Heart left ventricle (tissue), 13 donors: ENCODE measurements at regions not wholly inside any gene's neighbourhood (a gene's known extent, or its start where the extent isn't known, plus 50 kb on each side); places are given as distances from the start of the nearest gene placed in this dataset.

Experiments
- POLR2A ChIP-seq, 2 donors: fragments of 450-650 bp; IDR thresholded peaks; one replicate each; pipeline ENCODE4 v1.6.1; 2017; ENCODE audit warnings: antibody characterized with exemption in 2 of 2, mild to moderate bottlenecking in 2 of 2, moderate library complexity in 2 of 2
- TF ChIP-seq, protein P1 (sequence below), 12 donors: fragments of 200-600 bp; sonication (generic) in 4 of 12; IDR thresholded peaks; one replicate each; pipeline versions ENCODE4 v1.5.0 to v1.8.0; 2018 to 2022; ENCODE audit warnings: antibody characterized with exemption in 12 of 12, mild to moderate bottlenecking in 5 of 12
- donor health status: ischemic (EF 13 %, LVEDD 7.1; RV severe dilation, severe dysfunction).
- donor health status: DM: no; HTN: yes; CAD: no.
- donor health status: DM: no; HTN: no; CAD: no.
- donor health status: ischemic (EF 25% LVEDD 6.9; RV normal size, moderate dysfunction).
- donor health status: ischemic (EF 25% LVEDD 5.7; RV mildly dilated, moderate dysfunction).
- donor health status: ischemic (EF 35%, LVEDD 5.7; RV mildly dilated, moderate dysfunction).
- donor health status: nonischemic (EF 11% LVEDD 7.7; RV severe dilation, severe dysfunction).
- donor health status: DM: yes; HTN: yes; CAD: no.
- donor health status: PGD.
- donor health status: ischemic (EF 29% LVEDD 5.4; RV normal size, mild dysfunction).
- donor health status: nonischemic (EF 23%, LVEDD 6.1; RV moderate dilation, normal function).

DNA sequence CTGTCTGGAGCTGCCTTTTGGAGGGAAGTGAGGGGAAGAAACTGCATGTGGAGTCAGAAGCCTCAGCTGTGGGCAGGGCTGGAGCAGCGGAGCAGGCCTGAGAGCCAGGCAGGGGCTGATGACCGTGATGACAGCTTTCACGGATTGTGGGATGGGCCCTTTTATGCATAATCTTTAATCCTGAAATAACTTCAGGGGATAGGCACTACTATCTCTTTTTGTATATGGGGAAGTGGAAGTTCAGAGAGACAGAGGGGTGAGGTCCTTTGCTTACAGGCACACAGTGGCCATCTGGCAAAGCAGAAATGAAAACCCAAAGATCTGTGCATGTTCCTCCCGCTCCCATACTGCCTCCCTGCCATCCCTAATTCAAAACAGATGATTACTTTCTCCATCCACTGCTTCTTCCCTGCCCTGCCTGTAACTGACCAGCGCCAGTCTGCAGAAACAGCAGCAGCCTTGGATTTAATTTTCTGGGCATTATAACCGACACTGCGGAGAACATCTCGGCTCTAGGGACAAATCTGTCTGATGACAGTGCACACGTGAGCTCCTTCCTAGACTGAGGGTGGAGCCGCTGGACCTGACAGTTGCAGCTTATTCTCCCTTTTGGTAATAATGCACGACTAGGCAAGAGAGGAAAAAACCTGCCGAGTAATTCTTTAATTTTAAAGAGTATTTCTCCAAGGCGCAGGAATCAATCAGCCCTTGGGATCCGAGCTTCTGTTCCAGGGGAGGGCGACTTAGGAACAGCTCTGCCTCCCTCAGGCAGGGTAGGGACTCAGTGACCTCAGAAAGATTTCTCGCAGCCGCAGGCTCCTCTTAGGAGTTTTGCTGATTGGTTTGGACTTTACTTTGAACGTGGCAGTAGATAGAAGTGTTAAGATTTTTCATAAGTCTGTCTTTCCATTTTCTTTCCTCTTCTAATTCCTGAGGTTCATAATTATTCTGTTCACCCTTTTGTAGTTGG lies 95.4 kb downstream of the UTP18 start:
- TF ChIP-seq POLR2A (IDR thresholded peaks at IDR 0.05) = no peak
- TF ChIP-seq, protein P1, sequence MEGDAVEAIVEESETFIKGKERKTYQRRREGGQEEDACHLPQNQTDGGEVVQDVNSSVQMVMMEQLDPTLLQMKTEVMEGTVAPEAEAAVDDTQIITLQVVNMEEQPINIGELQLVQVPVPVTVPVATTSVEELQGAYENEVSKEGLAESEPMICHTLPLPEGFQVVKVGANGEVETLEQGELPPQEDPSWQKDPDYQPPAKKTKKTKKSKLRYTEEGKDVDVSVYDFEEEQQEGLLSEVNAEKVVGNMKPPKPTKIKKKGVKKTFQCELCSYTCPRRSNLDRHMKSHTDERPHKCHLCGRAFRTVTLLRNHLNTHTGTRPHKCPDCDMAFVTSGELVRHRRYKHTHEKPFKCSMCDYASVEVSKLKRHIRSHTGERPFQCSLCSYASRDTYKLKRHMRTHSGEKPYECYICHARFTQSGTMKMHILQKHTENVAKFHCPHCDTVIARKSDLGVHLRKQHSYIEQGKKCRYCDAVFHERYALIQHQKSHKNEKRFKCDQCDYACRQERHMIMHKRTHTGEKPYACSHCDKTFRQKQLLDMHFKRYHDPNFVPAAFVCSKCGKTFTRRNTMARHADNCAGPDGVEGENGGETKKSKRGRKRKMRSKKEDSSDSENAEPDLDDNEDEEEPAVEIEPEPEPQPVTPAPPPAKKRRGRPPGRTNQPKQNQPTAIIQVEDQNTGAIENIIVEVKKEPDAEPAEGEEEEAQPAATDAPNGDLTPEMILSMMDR (IDR thresholded peaks at IDR 0.05) = no peak
